Neural progenitor cell (in vitro differentiated cells): ENCODE measurements at regions not wholly inside any gene's neighbourhood (a gene's known extent, or its start where the extent isn't known, plus 50 kb on each side); places are given as distances from the start of the nearest gene placed in this dataset.

ENCODE experiments used
- EZH2phosphoT487 ChIP-seq: fragments of 200-600 bp; sonication (generic); IDR thresholded peaks from 2 replicates; pipeline ENCODE4 v1.6.1; 2017; ENCODE audit warnings: antibody characterized with exemption
- TF ChIP-seq, protein P1 (sequence below): fragments of 200-600 bp; sonication (generic); IDR thresholded peaks from 2 replicates; pipeline ENCODE4 v1.5.1; 2017; ENCODE audit warnings: antibody characterized with exemption, mild to moderate bottlenecking

DNA sequence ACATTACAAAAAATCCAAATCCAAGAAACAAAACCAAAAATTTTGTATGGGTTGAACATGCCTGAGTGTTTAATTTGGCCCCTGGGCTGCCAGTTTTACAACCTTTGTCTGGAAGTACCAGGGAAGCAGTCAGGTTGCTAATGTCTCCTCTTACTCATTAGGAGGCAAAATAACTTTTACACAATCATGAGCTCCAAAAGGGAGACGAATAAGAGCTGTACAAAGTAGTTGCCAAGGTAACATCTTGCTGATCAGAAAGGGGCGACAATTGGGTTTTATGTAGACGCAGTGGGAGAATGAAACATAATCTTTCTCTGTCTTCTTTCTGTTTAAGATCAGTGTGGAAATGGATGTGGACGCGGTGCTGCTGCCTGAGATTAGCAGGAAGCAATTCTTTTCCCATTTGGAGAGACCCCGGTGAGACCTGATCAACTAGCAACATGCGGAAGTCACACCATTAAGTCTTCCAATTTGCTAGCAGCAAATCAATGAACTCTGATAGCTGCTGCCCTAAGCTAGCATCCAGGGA, 90.7 kb upstream of the IGFBP7 start:
- TF ChIP-seq, protein P1, sequence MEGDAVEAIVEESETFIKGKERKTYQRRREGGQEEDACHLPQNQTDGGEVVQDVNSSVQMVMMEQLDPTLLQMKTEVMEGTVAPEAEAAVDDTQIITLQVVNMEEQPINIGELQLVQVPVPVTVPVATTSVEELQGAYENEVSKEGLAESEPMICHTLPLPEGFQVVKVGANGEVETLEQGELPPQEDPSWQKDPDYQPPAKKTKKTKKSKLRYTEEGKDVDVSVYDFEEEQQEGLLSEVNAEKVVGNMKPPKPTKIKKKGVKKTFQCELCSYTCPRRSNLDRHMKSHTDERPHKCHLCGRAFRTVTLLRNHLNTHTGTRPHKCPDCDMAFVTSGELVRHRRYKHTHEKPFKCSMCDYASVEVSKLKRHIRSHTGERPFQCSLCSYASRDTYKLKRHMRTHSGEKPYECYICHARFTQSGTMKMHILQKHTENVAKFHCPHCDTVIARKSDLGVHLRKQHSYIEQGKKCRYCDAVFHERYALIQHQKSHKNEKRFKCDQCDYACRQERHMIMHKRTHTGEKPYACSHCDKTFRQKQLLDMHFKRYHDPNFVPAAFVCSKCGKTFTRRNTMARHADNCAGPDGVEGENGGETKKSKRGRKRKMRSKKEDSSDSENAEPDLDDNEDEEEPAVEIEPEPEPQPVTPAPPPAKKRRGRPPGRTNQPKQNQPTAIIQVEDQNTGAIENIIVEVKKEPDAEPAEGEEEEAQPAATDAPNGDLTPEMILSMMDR: no peak
- no peak for TF ChIP-seq EZH2phosphoT487
